ENCODE measurements at regions not wholly inside any gene's neighbourhood (a gene's known extent, or its start where the extent isn't known, plus 50 kb on each side); places are given as distances from the start of the nearest gene placed in this dataset.
"Not testable (repeated sequence)": the region's sequence is repeated elsewhere in the genome, so short reads cannot be mapped to it uniquely, and the experiment has no call there.

DNA sequence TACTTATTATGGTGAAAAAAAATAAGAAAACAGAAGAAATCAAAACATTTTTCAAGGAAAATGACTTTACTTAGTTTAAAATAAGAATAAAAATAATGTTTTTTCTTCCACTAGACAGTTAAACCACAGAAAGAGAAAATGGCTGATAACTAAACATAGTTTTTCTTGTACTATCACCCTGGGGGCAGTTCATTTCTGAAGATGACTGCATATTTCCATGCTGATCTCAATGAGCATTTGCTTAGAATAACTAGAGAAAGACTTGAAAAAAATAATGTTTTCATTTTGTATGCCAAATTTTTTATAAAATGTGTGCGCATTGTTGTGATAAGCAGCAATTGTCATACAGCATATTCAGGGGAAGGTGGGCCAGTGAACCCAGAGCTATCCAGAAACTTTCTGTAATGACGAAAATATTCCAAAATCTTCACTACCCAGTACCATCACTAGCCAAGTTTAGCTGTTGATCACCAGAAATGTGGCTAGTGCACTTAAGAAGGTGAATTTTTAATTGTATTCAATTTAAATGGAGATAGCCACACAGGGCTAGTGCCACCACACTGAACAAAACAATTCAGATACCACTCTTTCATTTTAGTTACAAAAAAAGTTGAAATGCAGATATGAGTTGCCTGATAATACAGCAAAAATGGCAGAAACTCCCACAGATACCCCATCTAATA lies 513.4 kb upstream of the NETO1 start:
- in situ Hi-C loops (cut with HindIII; ENCODE audit: low sequenced_read_pairs): no loop called here

DNA sequence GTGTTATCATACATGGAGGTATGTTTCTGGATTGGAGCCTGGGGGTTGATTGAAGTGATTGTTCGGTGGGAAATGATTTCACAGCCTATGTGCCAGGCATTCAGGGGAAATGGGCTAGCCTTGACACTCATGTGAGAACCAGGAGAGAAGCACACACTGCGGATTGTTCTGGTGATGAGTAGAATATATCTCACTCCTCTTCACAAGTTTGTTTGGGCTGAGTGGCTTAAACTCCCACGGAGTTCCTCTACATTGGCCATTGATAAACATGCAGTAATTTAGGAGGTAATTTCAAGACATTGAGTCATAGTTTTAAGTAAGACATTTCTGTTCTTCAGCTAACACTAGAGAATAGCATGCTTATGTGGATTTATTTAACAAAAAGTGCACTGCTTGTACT lies 498.9 kb upstream of the NETO1 start:
- in situ Hi-C loops (cut with HindIII; ENCODE audit: low sequenced_read_pairs): no loop called here

DNA sequence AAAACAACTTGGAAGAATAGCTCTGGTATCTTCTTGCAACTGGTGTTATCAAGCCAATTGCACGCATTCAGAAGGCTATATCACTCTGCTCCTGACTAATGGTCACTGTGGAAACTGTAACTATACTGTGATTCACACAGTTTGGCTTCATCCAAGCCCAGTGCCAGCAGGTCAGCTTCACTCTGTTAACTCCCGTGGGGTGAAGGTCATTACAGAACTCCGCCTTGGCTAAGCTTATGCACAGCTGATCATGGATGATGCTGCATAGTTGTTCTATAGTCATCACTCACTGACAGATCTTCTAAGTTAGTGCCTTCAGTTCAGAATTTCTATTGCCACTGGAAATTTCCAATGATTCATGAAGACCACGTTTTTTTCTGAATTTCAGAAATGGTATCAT lies 497.2 kb upstream of the NETO1 start:
- in situ Hi-C loops (cut with HindIII; ENCODE audit: low sequenced_read_pairs): no loop called here

DNA sequence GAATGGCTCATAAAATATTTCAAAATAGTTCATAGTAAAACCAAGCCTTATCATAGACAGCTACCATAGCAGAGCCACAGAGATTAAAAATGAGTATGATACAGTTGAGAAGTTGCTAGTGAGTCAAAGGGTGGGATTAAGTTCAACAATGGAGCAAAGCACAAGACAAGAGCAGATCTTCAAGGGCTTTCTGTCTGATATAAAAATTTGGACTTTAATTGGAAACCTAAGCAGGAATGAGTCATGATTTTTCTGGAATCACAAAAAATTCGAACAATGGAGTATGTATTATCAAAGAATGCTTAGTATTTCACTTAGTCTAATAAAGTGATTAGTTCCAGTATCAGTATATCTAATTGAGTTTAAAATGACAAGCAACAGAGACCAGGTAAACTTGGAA lies 487.3 kb upstream of the NETO1 start:
- in situ Hi-C loops (cut with HindIII; ENCODE audit: low sequenced_read_pairs): no loop called here

DNA sequence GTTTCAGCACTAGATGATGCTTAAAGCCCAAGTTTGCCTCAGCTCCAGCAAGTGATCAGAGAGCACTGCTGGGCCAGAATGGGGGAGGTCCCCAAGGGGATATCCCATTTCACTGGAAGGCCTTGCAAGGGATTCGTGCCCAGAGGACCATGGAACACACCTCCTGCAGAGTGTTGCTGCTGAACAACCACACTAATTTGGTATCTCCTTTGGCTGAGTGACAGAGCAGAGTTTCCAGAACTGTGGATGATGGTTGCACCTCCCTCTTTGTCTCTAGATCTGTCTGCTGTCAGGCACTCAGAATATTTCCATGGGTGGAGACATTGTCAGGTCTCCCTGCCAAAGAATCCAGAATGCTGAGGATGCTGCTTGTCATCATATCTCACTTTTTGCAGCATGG lies 484.8 kb upstream of the NETO1 start:
- in situ Hi-C loops (cut with HindIII; ENCODE audit: low sequenced_read_pairs): no loop called here

DNA sequence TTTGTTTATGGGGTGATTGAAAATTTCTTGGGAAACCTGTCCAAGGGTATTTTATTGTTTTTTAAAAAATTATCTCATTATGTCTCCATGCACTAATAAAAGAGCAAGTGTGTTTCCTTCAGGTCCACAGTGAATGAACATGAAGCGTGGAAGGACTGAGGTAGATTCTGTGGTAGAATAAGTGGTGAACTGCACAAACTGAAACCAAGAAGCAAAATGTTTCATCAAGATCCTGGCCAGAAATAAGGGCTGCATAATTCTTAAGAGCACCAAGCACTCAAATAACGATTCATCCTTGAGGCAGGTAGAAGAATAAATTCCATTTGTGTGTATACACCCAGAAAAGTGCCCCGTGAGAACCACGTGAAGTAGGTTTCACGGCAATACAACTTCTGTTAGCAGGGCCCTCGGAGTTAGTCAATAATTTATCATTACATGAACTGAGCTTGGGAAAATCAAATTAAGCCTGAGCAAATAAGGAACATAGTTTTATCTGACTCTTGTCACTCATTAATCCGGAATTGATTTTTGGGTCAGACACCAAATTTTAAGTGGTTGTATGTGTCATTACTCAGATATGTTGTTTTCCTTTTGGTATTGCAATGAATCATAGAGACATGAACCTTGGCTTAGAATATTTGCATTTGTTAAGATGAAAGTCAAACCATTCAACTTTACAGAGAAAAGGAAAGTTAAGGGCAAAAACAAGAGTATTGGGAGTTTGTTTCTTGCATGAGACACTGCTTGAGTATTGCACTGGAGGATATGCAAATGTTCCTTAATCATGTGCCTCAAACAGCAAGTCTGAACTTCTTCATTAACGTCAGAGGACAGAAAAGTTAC lies 472.6 kb upstream of the NETO1 start:
- in situ Hi-C loops (cut with HindIII; ENCODE audit: low sequenced_read_pairs): no loop called here

DNA sequence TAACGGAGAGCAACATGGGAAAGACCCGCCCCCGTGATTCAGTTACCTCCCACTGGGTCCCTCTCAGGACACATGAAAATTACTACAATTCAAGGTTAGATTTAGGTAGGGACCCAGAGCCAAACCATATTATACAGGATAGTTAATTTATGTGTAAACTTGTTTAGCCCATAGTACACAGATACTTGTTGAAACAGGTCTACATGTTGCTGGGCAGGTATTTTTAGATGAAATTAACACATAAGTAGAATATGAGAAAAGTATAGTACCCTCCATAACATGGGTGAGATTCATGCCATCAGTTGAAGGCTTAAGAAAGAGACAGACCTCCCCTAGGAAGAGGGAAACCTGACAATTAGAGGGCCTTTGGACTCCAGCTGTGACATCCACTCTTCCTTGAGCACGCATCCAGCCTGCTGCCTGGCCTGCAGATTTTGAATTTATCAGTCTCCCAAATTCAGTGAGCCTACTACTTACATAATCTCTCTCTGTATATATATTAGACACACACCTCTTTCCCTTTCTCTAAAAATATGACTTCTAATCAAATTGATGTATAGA lies 463.5 kb upstream of the NETO1 start:
- in situ Hi-C loops (cut with HindIII; ENCODE audit: low sequenced_read_pairs): no loop called here

DNA sequence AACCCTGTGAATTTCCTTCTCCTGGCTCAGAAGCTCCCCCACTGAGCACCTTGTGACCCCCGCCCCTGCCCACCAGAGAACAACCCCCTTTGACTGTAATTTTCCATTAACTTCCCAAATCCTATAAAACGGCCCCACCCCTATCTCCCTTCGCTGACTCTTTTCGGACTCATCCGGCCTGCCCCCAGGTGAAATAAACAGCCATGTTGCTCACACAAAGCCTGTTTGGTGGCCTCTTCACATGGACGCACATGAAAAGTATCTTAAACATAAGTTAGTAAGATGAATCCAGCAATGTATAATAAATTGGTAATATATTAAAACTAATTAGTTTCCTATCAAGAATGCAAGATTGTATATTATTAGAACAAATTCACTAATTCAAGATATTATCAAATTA lies 462.3 kb upstream of the NETO1 start:
- in situ Hi-C loops (cut with HindIII; ENCODE audit: low sequenced_read_pairs): not testable (repeated sequence)

DNA sequence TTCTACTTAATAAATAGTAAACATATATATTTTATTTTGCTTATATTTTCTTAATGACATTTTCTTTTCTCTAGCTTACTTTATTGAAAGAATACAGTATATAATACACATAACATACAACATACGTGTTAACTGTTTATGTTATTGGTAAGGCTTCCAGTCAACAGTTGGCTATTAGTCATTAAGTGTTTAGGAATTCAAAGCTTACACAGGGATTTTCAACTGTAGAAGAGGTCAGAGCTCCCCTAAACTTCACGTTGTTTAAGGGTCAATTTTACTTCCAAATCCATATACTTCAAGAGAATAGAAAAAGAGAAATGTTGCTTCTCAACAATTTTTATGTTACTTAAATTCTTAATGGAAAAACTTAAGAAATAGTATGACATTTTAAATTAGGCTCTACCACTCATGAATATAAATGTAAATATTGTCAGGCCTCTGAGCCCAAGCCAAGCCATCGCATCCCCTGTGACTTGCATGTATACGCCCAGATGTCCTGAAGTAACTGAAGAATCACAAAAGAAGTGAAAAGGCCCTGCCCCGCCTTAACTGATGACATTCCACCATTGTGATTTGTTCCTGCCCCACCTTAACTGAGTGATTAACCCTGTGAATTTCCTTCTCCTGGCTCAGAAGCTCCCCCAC lies 456.5 kb upstream of the NETO1 start:
- in situ Hi-C loops (cut with HindIII; ENCODE audit: low sequenced_read_pairs): not testable (repeated sequence)

DNA sequence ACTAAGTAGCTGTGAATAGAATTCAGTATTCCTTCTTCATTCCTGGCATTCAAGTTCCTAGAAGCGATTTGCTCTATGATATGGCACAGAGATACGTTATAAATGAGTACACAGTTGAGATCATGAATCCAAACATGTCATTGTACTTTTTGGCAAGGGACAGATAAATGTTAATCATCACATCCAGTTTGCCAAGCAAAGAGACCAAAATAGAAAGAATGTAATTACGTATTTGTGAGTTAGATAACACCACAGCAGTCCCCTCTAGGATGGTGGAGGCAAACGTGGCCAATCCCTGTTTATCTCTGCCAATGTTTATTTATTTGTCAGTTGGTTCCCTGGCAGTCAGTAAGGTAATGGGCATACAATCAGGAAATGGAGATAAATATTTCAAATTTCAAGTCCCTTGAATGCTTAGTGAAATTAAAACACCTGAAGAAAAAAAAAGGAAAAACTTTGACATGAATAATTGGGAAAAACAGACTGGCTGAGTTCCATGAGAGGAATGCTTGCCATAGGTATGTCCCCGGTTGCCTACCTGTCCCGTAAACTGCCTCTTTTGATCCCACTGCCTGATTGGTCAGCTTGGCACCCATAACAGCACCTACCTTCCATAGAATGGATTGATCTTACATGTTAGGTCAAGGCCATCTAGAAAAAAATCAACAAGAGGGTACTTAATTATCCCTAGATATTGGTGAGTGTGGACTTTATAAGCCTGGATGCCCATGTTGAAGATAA lies 451.1 kb upstream of the NETO1 start:
- in situ Hi-C loops (cut with HindIII; ENCODE audit: low sequenced_read_pairs): no loop called here

DNA sequence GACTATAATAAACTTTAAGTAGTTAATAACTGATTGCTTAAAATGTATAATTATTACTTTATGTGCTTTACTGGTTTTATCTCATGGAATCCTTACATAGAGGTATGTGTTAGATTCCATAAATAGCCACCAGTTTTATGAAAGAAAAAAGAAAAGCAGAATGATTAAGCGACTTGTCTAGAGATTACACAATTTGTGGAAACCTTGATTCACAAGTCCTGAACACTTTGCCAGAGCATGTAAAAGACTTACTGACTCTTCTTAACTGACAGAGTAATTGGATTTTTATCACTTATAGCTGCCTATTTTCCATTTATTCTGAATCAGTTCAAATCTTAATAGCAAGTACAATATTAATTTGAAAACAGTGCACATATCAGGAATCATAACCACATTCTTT lies 448.7 kb upstream of the NETO1 start:
- in situ Hi-C loops (cut with HindIII; ENCODE audit: low sequenced_read_pairs): no loop called here

DNA sequence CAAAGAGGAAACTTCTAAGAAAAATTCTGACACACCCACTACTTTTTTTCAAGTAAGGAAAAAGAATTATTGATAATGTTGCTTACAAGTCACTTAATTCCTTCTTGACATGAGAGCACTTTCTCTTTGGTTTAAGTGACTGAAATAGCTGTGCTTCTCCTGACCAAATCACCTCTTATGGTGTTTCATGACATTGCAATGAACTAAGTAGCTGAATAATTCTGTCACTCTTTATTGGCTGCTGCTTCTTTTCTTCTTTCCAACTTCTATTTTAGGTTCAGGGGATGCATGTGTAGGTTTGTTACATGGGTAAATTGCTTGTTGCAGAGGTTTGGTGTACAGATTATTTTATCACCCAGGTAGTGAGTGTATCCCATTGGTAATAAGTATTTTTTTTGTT lies 447.6 kb upstream of the NETO1 start:
- in situ Hi-C loops (cut with HindIII; ENCODE audit: low sequenced_read_pairs): no loop called here

DNA sequence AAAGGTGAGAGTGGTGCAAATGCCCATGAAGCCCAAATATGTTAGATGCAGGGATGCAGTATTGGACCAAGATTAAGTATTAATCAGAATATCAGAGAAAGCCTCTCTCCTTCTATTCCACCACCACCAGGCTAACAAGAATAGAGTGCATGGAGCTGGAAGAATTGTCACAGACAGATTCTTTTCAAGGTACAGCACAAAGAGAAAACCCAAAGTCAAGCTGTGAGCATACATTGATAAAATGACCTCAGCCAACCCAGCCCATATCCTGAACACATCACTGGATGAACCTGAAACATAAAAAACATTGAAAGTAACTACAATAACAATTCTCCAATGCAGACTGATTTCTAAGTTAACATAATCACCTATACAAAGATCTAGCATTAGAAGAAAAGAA lies 445.7 kb upstream of the NETO1 start:
- in situ Hi-C loops (cut with HindIII; ENCODE audit: low sequenced_read_pairs): no loop called here

DNA sequence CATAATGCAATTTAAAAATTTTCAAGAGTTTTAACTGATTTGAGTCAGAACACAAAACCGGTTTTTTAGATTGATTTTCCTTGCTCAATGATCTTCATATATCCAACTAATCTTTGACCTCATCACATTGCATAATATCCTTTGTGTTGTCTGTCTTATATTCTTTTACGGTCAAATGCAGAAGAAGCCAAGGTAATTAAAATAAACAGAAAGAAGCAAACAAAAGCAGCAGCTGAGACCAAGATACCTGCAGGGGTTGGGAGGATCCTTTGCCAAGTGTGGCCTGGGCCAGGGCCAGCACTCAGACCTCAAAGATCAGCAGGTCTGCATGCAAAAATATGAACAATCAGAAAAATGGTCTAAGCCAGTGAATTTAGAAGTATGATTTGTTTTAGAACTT lies 428.9 kb upstream of the NETO1 start:
- in situ Hi-C loops (cut with HindIII; ENCODE audit: low sequenced_read_pairs): no loop called here

DNA sequence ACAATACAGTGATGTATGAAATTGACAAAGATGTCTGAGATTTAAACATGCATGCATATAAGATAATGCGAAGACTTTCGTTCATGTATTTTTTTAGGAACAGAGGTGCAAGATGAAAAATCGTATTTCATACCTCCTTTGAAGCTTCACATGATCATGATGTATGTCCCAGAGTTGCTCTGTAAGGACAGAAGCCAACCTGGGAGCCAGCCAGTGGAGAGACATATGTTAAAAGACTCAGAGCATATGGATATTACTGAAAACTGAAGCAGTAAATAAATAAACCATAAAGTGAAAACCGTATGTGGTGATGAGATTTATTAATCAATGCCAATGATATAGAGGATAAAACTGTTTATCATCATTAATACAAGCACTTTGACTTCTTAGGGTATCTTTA lies 424.4 kb upstream of the NETO1 start:
- in situ Hi-C loops (cut with HindIII; ENCODE audit: low sequenced_read_pairs): no loop called here

DNA sequence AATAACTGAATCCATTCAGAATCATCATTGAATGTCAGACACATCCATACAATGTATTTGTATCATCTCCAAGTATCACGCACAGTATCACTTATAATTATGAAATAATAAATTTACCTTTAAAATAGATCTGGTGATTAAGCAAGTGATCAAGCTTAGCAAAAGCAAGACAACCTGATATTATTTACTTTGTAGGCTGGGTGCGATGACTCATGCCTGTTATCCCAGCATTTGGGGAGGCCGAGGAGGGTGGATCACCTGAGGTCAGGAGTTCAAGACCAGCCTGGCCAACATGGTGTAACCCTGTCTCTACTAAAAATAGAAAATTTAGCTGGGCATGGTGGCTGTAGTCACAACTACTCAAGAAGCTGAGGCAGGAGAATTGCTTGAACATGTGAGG lies 421.0 kb upstream of the NETO1 start:
- in situ Hi-C loops (cut with HindIII; ENCODE audit: low sequenced_read_pairs): no loop called here

DNA sequence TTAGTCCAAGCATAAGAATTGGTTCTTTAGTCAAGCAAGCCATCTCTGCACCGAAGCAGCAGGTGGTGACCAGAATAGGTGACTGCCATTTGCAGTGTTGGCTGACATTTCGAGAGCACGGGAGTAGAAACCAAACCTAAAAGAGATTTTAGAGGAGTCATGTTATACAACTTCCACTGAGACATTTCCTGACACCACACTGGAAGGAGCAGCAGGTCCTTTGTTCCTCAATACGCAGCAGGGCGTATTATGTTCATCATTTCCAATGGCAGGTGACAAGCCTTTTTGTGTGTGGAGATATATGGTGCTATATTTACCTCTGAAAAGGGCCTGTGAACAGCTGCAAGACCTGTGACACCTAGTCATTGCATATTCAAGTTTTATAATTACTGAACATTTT lies 418.8 kb upstream of the NETO1 start:
- in situ Hi-C loops (cut with HindIII; ENCODE audit: low sequenced_read_pairs): no loop called here

DNA sequence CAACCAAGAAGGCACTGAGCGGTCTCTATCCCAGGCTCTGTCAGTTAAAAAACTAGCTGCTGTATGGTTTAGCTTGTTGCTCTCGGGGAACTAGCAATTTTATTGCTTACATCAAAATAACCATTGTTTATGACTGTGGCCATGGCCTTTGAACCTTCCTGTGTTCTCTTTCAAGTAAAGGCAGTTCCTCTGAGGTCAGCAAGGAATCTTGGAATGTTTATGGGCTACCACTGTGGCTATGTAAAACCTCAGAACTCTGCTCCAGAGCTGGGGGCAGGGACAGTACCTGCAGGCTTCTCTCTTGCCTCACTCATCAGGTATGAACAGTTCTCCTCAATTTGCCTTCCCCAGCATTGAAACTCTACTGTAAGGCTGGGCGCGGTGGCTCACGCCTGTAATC lies 416.0 kb upstream of the NETO1 start:
- in situ Hi-C loops (cut with HindIII; ENCODE audit: low sequenced_read_pairs): no loop called here

DNA sequence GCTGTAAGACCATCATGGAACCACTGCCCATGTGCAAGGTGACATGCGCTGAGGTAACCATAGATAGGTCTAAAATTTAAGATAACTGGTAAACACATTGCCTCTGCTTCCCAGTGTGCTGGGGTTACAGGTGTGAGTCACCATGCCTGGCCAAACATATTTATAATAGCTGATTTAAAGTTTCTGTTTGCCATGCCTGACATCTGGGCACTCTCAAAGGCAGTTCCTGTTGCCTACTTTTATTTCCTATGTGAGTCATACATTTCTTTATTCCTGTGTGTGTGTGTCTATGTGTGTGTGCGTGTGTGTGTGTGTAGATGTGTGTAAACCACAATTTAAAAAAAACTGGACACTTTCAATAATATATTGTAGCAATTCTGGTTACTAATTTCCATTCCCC lies 415.2 kb upstream of the NETO1 start:
- in situ Hi-C loops (cut with HindIII; ENCODE audit: low sequenced_read_pairs): no loop called here

DNA sequence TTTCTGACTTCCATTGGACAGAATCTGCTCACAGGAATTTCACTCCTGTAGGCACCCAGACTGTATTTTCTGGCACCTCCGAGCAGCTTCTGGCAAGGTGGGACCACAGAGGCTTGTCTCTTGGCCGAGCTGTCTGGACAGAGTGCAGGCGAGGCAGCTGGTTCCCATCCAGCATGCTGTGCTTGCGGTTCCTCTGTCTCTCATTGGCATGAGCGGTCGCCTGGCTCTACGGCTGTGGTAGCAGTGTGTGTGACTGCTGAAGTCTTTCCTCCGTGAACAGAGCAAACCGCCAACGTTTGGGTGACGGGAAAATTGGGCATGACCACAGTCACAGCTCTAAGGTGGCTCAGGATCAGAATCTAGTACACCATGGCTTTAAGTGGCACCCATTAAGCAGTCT lies 411.7 kb upstream of the NETO1 start:
- in situ Hi-C loops (cut with HindIII; ENCODE audit: low sequenced_read_pairs): no loop called here
